Spleen (tissue), 11 donors: ENCODE measurements at regions not wholly inside any gene's neighbourhood (a gene's known extent, or its start where the extent isn't known, plus 50 kb on each side); places are given as distances from the start of the nearest gene placed in this dataset.
A peak's percentile ranks its signal among the peaks of the same experiment; 100 is the strongest.
"Not testable (repeated sequence)": the region's sequence is repeated elsewhere in the genome, so short reads cannot be mapped to it uniquely, and the experiment has no call there.

Experiments
- DNase-seq: peaks from one replicate; pipeline ENCODE4 v3.0.0-alpha.2; 2020
- H3K27ac ChIP-seq, 8 donors: fragments of 200-600 bp; sonication (generic) in 7 of 8; 1 replicate in 4 of 8; 2 replicates in 4 of 8; pipeline versions ENCODE4 v1.5.0 to v1.8.0; 2016 to 2021; ENCODE audit warnings: inconsistent platforms in 4 of 8, mild to moderate bottlenecking in 4 of 8, moderate library complexity in 1 of 8
- H3K27me3 ChIP-seq, 7 donors: fragments of 200-600 bp; sonication (generic) in 6 of 7; replicated peaks in 1 of 7; 1 replicate in 4 of 7; 2 replicates in 3 of 7; pipeline versions ENCODE4 v1.5.0 to v1.8.0; 2016 to 2021; ENCODE audit warnings: inconsistent platforms in 3 of 7, mild to moderate bottlenecking in 1 of 7
- H3K36me3 ChIP-seq, 6 donors: fragments of 200-600 bp; sonication (generic) in 5 of 6; 1 replicate in 4 of 6; 2 replicates in 2 of 6; pipeline versions ENCODE4 v1.5.0 to v1.8.0; 2016 to 2021; ENCODE audit warnings: inconsistent platforms in 2 of 6
- H3K4me1 ChIP-seq, 6 donors: fragments of 200-600 bp; sonication (generic) in 5 of 6; 1 replicate in 3 of 6; 2 replicates in 3 of 6; pipeline versions ENCODE4 v1.5.0 to v1.8.0; 2016 to 2021; ENCODE audit warnings: inconsistent platforms in 3 of 6
- H3K4me3 ChIP-seq, 8 donors: fragments of 200-600 bp; sonication (generic) in 7 of 8; 1 replicate in 4 of 8; 2 replicates in 4 of 8; pipeline versions ENCODE4 v1.5.0 to v1.8.0; 2016 to 2021; ENCODE audit warnings: inconsistent platforms in 4 of 8, mild to moderate bottlenecking in 4 of 8, moderate library complexity in 2 of 8
- H3K9me3 ChIP-seq, 8 donors: fragments of 200-600 bp; sonication (generic) in 7 of 8; 1 replicate in 4 of 8; 2 replicates in 4 of 8; pipeline versions ENCODE4 v1.5.0 to v1.8.0; 2016 to 2021; ENCODE audit warnings: inconsistent platforms in 4 of 8
- POLR2AphosphoS5 ChIP-seq, 3 donors: sonication (generic); formaldehyde crosslinking; IDR thresholded peaks; one replicate each; pipeline ENCODE4 v1.5.1; 2017; ENCODE audit warnings: antibody characterized with exemption in 3 of 3
- WGBS, 5 donors: extraction: QIAGEN DNeasy Blood & Tissue Kit in 3 of 5; methylation state at CpG; one replicate each; pipeline versions ENCODE4 v1.1.5 to v1.1.7; 2013 to 2018; 5-methylcytosine and 5-hydroxymethylcytosine counted together
- intact Hi-C: fragments of 100-400 bp; cut with DNase I; formaldehyde crosslinking; loops from one replicate; pipeline ENCODE4 v1.15.0; 2023; ENCODE audit warnings: low total_unique reads
- small RNA-seq, 4 donors: library from RNA; depleted of rRNA; stranded (forward); fragments of <200 nt; gene quantifications; one replicate each; pipeline ENCODE3, GENCODE V24; 2016
- TF ChIP-seq, protein P1 (sequence below), 11 experiments: fragments of 200-600 bp in 7 of 11; fragments of 450-650 bp in 4 of 11; sonication (generic) in 4 of 11; IDR thresholded peaks in 8 of 11; conservative IDR thresholded peaks in 3 of 11; 1 replicate in 7 of 11; 2 replicates in 4 of 11; pipeline versions ENCODE4 v1.4.0 to v1.8.0; 2016 to 2021; ENCODE audit warnings: antibody characterized with exemption in 11 of 11, inconsistent platforms in 4 of 11, mild to moderate bottlenecking in 1 of 11
- donor health status: healthy with polysubstance abuse.
- donor health status: DM: no; HTN: no; CAD: no; lungs with moderate emphysema.
- donor health status: DM: no; HTN: no; CAD: no.
- donor health status: Bipolar disorder and iron deficiency.
- donor health status: healthy.
- donor health status: DM: no; HTN: no; CAD: no.
- donor health status: DM: yes; HTN: yes; CAD: no.

DNA sequence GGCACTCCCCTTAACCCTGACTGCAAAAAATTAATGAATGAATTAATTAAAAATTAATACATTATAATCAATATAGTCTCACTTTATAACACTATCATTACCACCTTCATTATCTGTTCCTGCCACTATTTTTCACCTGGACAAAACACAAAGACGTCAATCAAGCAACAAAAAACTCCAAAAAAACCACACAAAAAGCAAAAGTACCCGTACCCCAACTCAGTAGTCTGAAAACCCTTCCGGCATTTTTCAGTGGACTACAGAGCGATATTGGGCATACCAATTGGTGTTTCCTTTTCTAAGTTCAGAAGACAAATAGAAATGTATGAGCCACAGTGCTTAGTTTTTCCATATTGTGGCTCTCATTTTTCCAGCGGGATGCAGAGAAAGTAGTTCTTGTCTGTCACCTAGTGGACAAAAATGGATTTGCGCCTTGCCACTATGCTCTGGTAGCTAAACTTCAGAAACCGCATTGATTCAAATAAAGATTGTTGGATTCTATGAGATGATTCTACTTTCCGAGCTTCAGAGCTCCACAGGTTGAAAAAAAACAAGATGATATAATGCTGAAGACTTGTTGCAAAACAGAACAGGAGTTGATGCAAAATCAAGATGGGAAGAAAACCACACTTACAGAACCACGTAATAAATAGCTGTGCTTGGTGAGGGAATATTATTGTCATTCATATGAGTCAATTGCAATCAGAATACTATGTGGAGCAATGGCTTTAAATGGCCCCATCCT is 50.6 kb upstream of the ITGB1 start:
- H3K27me3 ChIP-seq: peaks cover 0 to 14% (median 0%) of the 10 kb centered on the region in 7 donors
- no peak overlapping the region for H3K27ac ChIP-seq
- TF ChIP-seq, protein P1, sequence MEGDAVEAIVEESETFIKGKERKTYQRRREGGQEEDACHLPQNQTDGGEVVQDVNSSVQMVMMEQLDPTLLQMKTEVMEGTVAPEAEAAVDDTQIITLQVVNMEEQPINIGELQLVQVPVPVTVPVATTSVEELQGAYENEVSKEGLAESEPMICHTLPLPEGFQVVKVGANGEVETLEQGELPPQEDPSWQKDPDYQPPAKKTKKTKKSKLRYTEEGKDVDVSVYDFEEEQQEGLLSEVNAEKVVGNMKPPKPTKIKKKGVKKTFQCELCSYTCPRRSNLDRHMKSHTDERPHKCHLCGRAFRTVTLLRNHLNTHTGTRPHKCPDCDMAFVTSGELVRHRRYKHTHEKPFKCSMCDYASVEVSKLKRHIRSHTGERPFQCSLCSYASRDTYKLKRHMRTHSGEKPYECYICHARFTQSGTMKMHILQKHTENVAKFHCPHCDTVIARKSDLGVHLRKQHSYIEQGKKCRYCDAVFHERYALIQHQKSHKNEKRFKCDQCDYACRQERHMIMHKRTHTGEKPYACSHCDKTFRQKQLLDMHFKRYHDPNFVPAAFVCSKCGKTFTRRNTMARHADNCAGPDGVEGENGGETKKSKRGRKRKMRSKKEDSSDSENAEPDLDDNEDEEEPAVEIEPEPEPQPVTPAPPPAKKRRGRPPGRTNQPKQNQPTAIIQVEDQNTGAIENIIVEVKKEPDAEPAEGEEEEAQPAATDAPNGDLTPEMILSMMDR (IDR thresholded peaks at IDR 0.05 in 8 of 11, conservative IDR thresholded peaks at IDR 0.05 in 3 of 11): peak; percentile 85 to 97 (median 92)
- TF ChIP-seq POLR2AphosphoS5 (IDR thresholded peaks at IDR 0.05): no peak
- WGBS, 5 donors: 12 to 19% (median 16%) methylated on average over 9 of the region's 9 CpGs
- H3K9me3 ChIP-seq: no peaks in the 10 kb centered on the region
- H3K4me1 ChIP-seq: peaks cover 13 to 51% (median 25%) of the 10 kb centered on the region in 6 donors
- intact Hi-C loops: no loop called here
- H3K4me3 ChIP-seq: peak overlapping the region in 1 of 8 donors; percentile 40
- DNase-seq: no peak
- no peaks in the 10 kb centered on the region for H3K36me3 ChIP-seq

- WGBS, 5 donors: 94 to 97% (median 96%) methylated on average over 9 of the region's 9 CpGs
- H3K9me3 ChIP-seq, intact Hi-C loops, H3K4me3 ChIP-seq, DNase-seq, H3K27ac ChIP-seq, H3K36me3 ChIP-seq: not testable (repeated sequence)
- Histone ChIP-seq H3K27me3 (peaks cover 0 to 14% (median 0%) of the 10 kb centered on the region in 7 donors), H3K4me1 (peaks cover 13 to 51% (median 25%) of the 10 kb centered on the region in 6 donors)
Measured at GRCh38 chr10:33007731-33008381, 49.8 kb upstream of the ITGB1 start.

Small RNAs in the stretch of these regions (small RNA-seq; reads per million reads assigned to genes)
- 0 reads per million in 4 donors for gene AL365203.1
- 0 reads per million in 4 donors for gene MTND4LP11
- gene RN7SL847P: 0 reads per million in 4 donors
